ENCODE measurements at regions not wholly inside any gene's neighbourhood (a gene's known extent, or its start where the extent isn't known, plus 50 kb on each side); places are given as distances from the start of the nearest gene placed in this dataset.
"Not testable (repeated sequence)": the region's sequence is repeated elsewhere in the genome, so short reads cannot be mapped to it uniquely, and the experiment has no call there.

- no peak overlapping the region for H3K4me3 ChIP-seq (ENCODE audit: low read depth, low read length)
- no peak for TF ChIP-seq CTCF (conservative IDR thresholded peaks at IDR 0.05; ENCODE audit: low read depth, low read length)
- DNase-seq (ENCODE audit: low read depth): peak; percentile 59
Measured at GRCh38 chr17:77332034-77332971, 191.5 kb downstream of the SEC14L1 start.

GRCh38 chr17:77332981-77333685 is 192.4 kb downstream of the SEC14L1 start:
- TF ChIP-seq CTCF (conservative IDR thresholded peaks at IDR 0.05; ENCODE audit: low read depth, low read length): no peak
- H3K4me3 ChIP-seq (ENCODE audit: low read depth, low read length): no peak overlapping the region
- peak; percentile 70 for DNase-seq (ENCODE audit: low read depth)

- H3K4me3 ChIP-seq (ENCODE audit: low read depth, low read length): no peak overlapping the region
- TF ChIP-seq CTCF (conservative IDR thresholded peaks at IDR 0.05; ENCODE audit: low read depth, low read length): no peak
- DNase-seq (ENCODE audit: low read depth): no peak
Measured at GRCh38 chr17:77337150-77337549, 196.4 kb downstream of the SEC14L1 start.

- TF ChIP-seq CTCF (conservative IDR thresholded peaks at IDR 0.05; ENCODE audit: low read depth, low read length): no peak
- no peak for DNase-seq (ENCODE audit: low read depth)
- H3K4me3 ChIP-seq (ENCODE audit: low read depth, low read length): no peak overlapping the region
Measured at GRCh38 chr17:77341069-77341541, 200.3 kb downstream of the SEC14L1 start.

GRCh38 chr17:77342656-77342990 is 201.9 kb downstream of the SEC14L1 start:
- DNase-seq (ENCODE audit: low read depth); H3K4me3 ChIP-seq (ENCODE audit: low read depth, low read length): not testable (repeated sequence)

GRCh38 chr17:77343031-77343800 is 202.4 kb downstream of the SEC14L1 start:
- H3K4me3 ChIP-seq (ENCODE audit: low read depth, low read length): no peak overlapping the region

More at GRCh38 chr17:77343031-77343800, 202.4 kb downstream of the SEC14L1 start:
- no peak for TF ChIP-seq CTCF (conservative IDR thresholded peaks at IDR 0.05; ENCODE audit: low read depth, low read length)
- DNase-seq (ENCODE audit: low read depth): no peak
